ENCODE measurements at regions not wholly inside any gene's neighbourhood (a gene's known extent, or its start where the extent isn't known, plus 50 kb on each side); places are given as distances from the start of the nearest gene placed in this dataset.

- in situ Hi-C loops (cut with MboI) (no loop called here), intact Hi-C loops (cut with micrococcal nuclease) (no loop called here)
- no peaks in the 10 kb centered on the region for H3K79me2 ChIP-seq (ENCODE audit: control insufficient read depth, insufficient read depth, low read length)
- TF ChIP-seq ZNF311 (CRISPR knock-in tag; IDR thresholded peaks at IDR 0.05), result no peak
- H3K9me1 ChIP-seq (ENCODE audit: control insufficient read depth, insufficient read depth, low read length), result no peaks in the 10 kb centered on the region
- BruUV-seq (replicated peaks), result no TSS peak
- no peak overlapping the region for H3K9ac ChIP-seq (ENCODE audit: insufficient read depth in 1 of 2, low read depth in 2 of 2, low read length in 2 of 2)
- no peaks in the 10 kb centered on the region for H3K36me3 ChIP-seq (ENCODE audit: control insufficient read depth, insufficient read depth, low read length)
- ChIA-PET POLR2A (no interaction called here), CTCF (ENCODE audit: low intra/inter-chr PET ratio) (no interaction called here)
- DNase-seq (ENCODE audit: extremely low read depth in 1 of 4, low spot score in 3 of 4), result no peak
- ATAC-seq, result no peak
- FAIRE-seq, result no peak
- WGBS (ENCODE audit: insufficient coverage, low coverage, missing lambda C conversion rate), result 0% methylated on average over 3 of the region's 6 CpGs
- no peaks in the 10 kb centered on the region for H3K4me1 ChIP-seq (replicated peaks in 1 of 2; ENCODE audit: control insufficient read depth in 2 of 2, insufficient read depth in 2 of 2, low read length in 2 of 2)
- H2AFZ ChIP-seq (ENCODE audit: low read depth, low read length), result no peak overlapping the region
- H3K27ac ChIP-seq (ENCODE audit: extremely low read depth, low read depth, low read length), result no peak overlapping the region
- H3K9me3 ChIP-seq (replicated peaks; ENCODE audit: control insufficient read depth, insufficient read depth, low read depth, low read length), result no peaks in the 10 kb centered on the region
- H4K20me1 ChIP-seq (replicated peaks; ENCODE audit: control insufficient read depth, insufficient read depth, low read length), result no peaks in the 10 kb centered on the region
- H3K27me3 ChIP-seq (ENCODE audit: control insufficient read depth in 2 of 2, insufficient read depth in 2 of 2, low read length in 2 of 2), result no peaks in the 10 kb centered on the region
- H3K4me2 ChIP-seq (ENCODE audit: insufficient read depth, low read length), result no peak overlapping the region
- no peak overlapping the region for H3K4me3 ChIP-seq
Observed at GRCh38 chr14:53599221-53599945, 357.2 kb downstream of the BMP4 start.

DNA sequence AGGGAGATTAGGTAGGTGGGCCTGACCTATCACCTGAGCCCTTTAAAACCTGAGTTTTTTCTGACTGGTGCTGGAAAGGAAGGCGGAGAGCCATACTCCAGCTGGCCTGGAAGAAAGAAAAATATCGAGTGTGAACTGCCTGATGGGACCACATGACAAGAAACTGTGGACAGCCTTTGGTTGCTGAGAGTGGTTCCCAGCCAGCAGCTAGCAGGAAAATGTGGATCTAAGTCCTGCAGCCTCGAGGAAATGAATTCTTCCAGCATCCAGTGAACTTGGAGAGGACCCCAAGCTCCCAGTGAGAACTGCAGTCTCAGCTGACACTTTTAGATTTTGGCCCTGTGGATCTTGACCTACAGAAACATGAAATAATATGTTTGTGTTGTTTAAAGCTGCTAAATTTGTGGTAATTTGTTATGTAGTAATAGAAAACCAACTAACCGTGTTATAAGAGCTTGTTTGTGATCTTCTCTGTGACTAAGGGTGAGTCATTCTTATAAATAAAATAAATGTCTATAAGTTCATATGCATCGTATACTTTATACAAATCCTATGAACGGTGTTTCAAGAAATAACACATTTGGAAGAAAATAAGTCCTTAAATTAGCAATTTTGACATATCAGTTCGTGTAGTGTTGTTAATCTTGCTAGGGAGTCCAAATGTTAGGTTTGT lies 359.6 kb downstream of the BMP4 start:
- CTCF ChIA-PET (ENCODE audit: low intra/inter-chr PET ratio), result no interaction called here
- FAIRE-seq (no peak), ATAC-seq (no peak), DNase-seq (ENCODE audit: extremely low read depth in 1 of 4, low spot score in 3 of 4) (no peak)
- no peaks in the 10 kb centered on the region for H3K9me3 ChIP-seq (replicated peaks; ENCODE audit: control insufficient read depth, insufficient read depth, low read depth, low read length)
- BruUV-seq (replicated peaks), result no TSS peak
- no peak overlapping the region for H3K27ac ChIP-seq (ENCODE audit: extremely low read depth, low read depth, low read length)
- no peaks in the 10 kb centered on the region for H3K4me1 ChIP-seq (replicated peaks in 1 of 2; ENCODE audit: control insufficient read depth in 2 of 2, insufficient read depth in 2 of 2, low read length in 2 of 2)
- H2AFZ ChIP-seq (ENCODE audit: low read depth, low read length), result no peak overlapping the region
- no peaks in the 10 kb centered on the region for H3K9me1 ChIP-seq (ENCODE audit: control insufficient read depth, insufficient read depth, low read length)
- POLR2A ChIA-PET, result no interaction called here
- 0% methylated on average over 7 of the region's 7 CpGs for WGBS (ENCODE audit: insufficient coverage, low coverage, missing lambda C conversion rate)
- intact Hi-C loops (cut with micrococcal nuclease), result no loop called here
- in situ Hi-C loops (cut with MboI), result no loop called here
- no peaks in the 10 kb centered on the region for H3K27me3 ChIP-seq (ENCODE audit: control insufficient read depth in 2 of 2, insufficient read depth in 2 of 2, low read length in 2 of 2)
- no peaks in the 10 kb centered on the region for H3K79me2 ChIP-seq (ENCODE audit: control insufficient read depth, insufficient read depth, low read length)
- no peak overlapping the region for H3K4me3 ChIP-seq
- no peak overlapping the region for H3K4me2 ChIP-seq (ENCODE audit: insufficient read depth, low read length)
- no peak overlapping the region for H3K9ac ChIP-seq (ENCODE audit: insufficient read depth in 1 of 2, low read depth in 2 of 2, low read length in 2 of 2)
- no peaks in the 10 kb centered on the region for H4K20me1 ChIP-seq (replicated peaks; ENCODE audit: control insufficient read depth, insufficient read depth, low read length)
- no peaks in the 10 kb centered on the region for H3K36me3 ChIP-seq (ENCODE audit: control insufficient read depth, insufficient read depth, low read length)
- no peak for TF ChIP-seq SRF (CRISPR knock-in tag; IDR thresholded peaks at IDR 0.05)
- no peak for TF ChIP-seq ELF1 (tag; IDR thresholded peaks at IDR 0.05)
- no peak for TF ChIP-seq NONO (IDR thresholded peaks at IDR 0.05; ENCODE audit: low read depth in 2 of 2, low read length in 1 of 2)
- no peak for TF ChIP-seq TCF7L2 (IDR thresholded peaks at IDR 0.05; ENCODE audit: low read depth, low read length)
- TF ChIP-seq ZNF766 (CRISPR knock-in tag; conservative IDR thresholded peaks at IDR 0.05), result no peak
- TF ChIP-seq RAD21 (CRISPR knock-in tag; conservative IDR thresholded peaks at IDR 0.05 in 1 of 2, IDR thresholded peaks at IDR 0.05 in 1 of 2), result no peak
- no peak for TF ChIP-seq RHOXF2B (CRISPR knock-in tag; conservative IDR thresholded peaks at IDR 0.05)
- TF ChIP-seq ZBTB12 (CRISPR knock-in tag; IDR thresholded peaks at IDR 0.05), result no peak
- no peak for TF ChIP-seq HLTF (IDR thresholded peaks at IDR 0.05)
- TF ChIP-seq TFAM (CRISPR knock-in tag; conservative IDR thresholded peaks at IDR 0.05), result no peak
- no peak for TF ChIP-seq TCF7 (IDR thresholded peaks at IDR 0.05; ENCODE audit: borderline replicate concordance)
- no peak for TF ChIP-seq GABPB2 (CRISPR knock-in tag; conservative IDR thresholded peaks at IDR 0.05)
